ENCODE measurements at regions not wholly inside any gene's neighbourhood (a gene's known extent, or its start where the extent isn't known, plus 50 kb on each side); places are given as distances from the start of the nearest gene placed in this dataset.

GRCh38 chr14:22400655-22401259 lies 188.3 kb downstream of the DAD1 start:
- DNase-seq (ENCODE audit: low spot score), result no peak
- POLR2A ChIA-PET (ENCODE audit: low non-redundant PET), result no interaction called here
- TF ChIP-seq CTCF (conservative IDR thresholded peaks at IDR 0.05; ENCODE audit: low read depth), result no peak
- CTCF ChIA-PET, result interaction anchor here (0.5 to 0.6 kb wide), 2 partner anchors 107 to 428 kb away, joined by 4 read pairs; no protein-coding TSS in a partner anchor
- no peak overlapping the region for H3K27ac ChIP-seq

- CTCF ChIA-PET, result no interaction called here
- POLR2A ChIA-PET (ENCODE audit: low non-redundant PET), result no interaction called here
- TF ChIP-seq CTCF (conservative IDR thresholded peaks at IDR 0.05; ENCODE audit: low read depth), result no peak
Observed at GRCh38 chr14:22399776-22400175, 189.2 kb downstream of the DAD1 start.

GRCh38 chr14:22397221-22397737 lies 191.7 kb downstream of the DAD1 start:
- ChIA-PET POLR2A (ENCODE audit: low non-redundant PET) (no interaction called here), CTCF (no interaction called here)
- DNase-seq (ENCODE audit: low spot score), result no peak
- no peak for TF ChIP-seq CTCF (conservative IDR thresholded peaks at IDR 0.05; ENCODE audit: low read depth)
- no peak overlapping the region for H3K27ac ChIP-seq

More at GRCh38 chr14:22399776-22400175, 189.2 kb downstream of the DAD1 start:
- no peak overlapping the region for H3K27ac ChIP-seq
- no peak for DNase-seq (ENCODE audit: low spot score)

GRCh38 chr14:22395803-22396202 lies 193.2 kb downstream of the DAD1 start:
- DNase-seq (ENCODE audit: low spot score), result no peak
- no peak overlapping the region for H3K27ac ChIP-seq
- POLR2A ChIA-PET (ENCODE audit: low non-redundant PET), result no interaction called here
- TF ChIP-seq CTCF (conservative IDR thresholded peaks at IDR 0.05; ENCODE audit: low read depth), result no peak
- CTCF ChIA-PET, result no interaction called here

GRCh38 chr14:22394616-22395015 lies 194.4 kb downstream of the DAD1 start:
- ChIA-PET POLR2A (ENCODE audit: low non-redundant PET) (no interaction called here), CTCF (interaction anchor here (0.6 kb wide), 1 partner anchor 90 kb away, joined by 3 read pairs; no protein-coding TSS in a partner anchor)
- no peak for DNase-seq (ENCODE audit: low spot score)
- no peak overlapping the region for H3K27ac ChIP-seq
- TF ChIP-seq CTCF (conservative IDR thresholded peaks at IDR 0.05; ENCODE audit: low read depth), result no peak

- ChIA-PET POLR2A (ENCODE audit: low non-redundant PET) (no interaction called here), CTCF (no interaction called here)
- no peak for TF ChIP-seq CTCF (conservative IDR thresholded peaks at IDR 0.05; ENCODE audit: low read depth)
- no peak for DNase-seq (ENCODE audit: low spot score)
- no peak overlapping the region for H3K27ac ChIP-seq
Observed at GRCh38 chr14:22393796-22394195, 195.2 kb downstream of the DAD1 start.
